ENCODE measurements at regions not wholly inside any gene's neighbourhood (a gene's known extent, or its start where the extent isn't known, plus 50 kb on each side); places are given as distances from the start of the nearest gene placed in this dataset.

DNA sequence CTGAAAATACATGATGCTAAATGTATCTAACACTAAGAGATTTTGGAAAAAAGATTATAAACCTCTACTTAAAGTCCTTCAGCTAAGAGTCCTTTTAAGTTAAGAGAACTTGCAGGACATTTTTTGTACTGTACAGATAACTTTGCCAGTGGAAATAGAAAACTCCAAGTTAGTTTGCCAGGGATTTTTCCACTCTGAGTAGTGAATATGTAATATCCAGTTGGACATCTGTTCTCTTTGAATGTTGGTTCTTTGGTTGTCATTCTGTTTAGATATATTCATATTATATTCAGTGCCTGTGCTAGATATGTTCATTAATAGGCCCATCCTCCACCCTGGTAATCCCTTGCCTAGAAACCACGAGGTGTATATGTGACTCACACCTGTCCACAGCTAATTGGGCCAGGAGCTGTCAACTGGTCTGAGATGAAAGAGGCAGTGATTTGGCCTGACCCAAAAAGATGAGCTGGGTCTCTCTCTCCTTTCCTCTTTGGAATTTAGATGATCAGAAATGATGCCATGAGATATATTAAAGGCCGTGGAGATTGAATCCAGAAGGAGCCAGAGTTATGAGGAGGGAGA lies 261.0 kb upstream of the LRIG3 start:
- Histone ChIP-seq H3K27me3 (ENCODE audit: control insufficient read depth, insufficient read depth, low read length) (no peaks in the 10 kb centered on the region; the same call in 1 of the 2 replicates), H3K27ac (ENCODE audit: low read length) (no peak overlapping the region), H3K36me3 (ENCODE audit: control insufficient read depth, insufficient read depth, low read length) (no peaks in the 10 kb centered on the region), H3K9me3 (ENCODE audit: control insufficient read depth, insufficient read depth, low read depth, low read length) (no peaks in the 10 kb centered on the region), H3K4me3 (ENCODE audit: low read depth in 2 of 2, low read length in 2 of 2) (no peak overlapping the region), H3K4me1 (ENCODE audit: control insufficient read depth, insufficient read depth, low read length) (no peaks in the 10 kb centered on the region)
- no peak for TF ChIP-seq SIN3A (IDR thresholded peaks at IDR 0.05; ENCODE audit: borderline replicate concordance, insufficient read depth, low read depth, low read length)
- ATAC-seq (no peak), DNase-seq (ENCODE audit: low read depth, low spot score) (no peak)
- no TSS peak for BruUV-seq (replicated peaks)
- in situ Hi-C loops (cut with HindIII; ENCODE audit: low pct_unique_long_range_greater_than_20kb, low sequenced_read_pairs) = no loop called here
- intact Hi-C loops (cut with micrococcal nuclease; ENCODE audit: unreplicated experiment) = no loop called here
- ChIA-PET POLR2A (no interaction called here), CTCF (no interaction called here)

DNA sequence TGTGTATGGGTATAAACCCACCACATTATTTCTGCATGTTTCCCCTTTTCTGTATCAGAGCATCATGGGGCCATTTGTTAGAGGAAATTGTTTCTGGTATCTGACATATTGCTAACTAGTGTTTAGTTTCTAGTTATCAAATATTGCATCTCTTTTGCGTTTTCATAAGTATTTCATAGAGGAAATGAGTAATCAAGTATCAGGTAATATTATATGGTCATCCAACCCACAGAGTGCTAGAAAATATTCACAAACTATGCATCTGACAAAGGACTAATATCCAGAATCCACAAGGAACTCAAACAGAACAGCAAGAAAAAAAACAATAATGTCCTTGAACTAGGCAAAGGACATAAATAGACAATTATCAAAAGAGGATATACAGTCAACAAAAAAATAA lies 258.9 kb upstream of the LRIG3 start:
- ChIA-PET CTCF (no interaction called here), POLR2A (no interaction called here)
- ATAC-seq = no peak
- intact Hi-C loops (cut with micrococcal nuclease; ENCODE audit: unreplicated experiment) = no loop called here
- H3K27me3 ChIP-seq (ENCODE audit: control insufficient read depth, insufficient read depth, low read length) = no peaks in the 10 kb centered on the region
- no peaks in the 10 kb centered on the region for H3K4me1 ChIP-seq (ENCODE audit: control insufficient read depth, insufficient read depth, low read length)
- in situ Hi-C loops (cut with HindIII; ENCODE audit: low pct_unique_long_range_greater_than_20kb, low sequenced_read_pairs) = no loop called here
- H3K36me3 ChIP-seq (ENCODE audit: control insufficient read depth, insufficient read depth, low read length) = no peaks in the 10 kb centered on the region
- TF ChIP-seq TCF7L2 (IDR thresholded peaks at IDR 0.05; ENCODE audit: low read depth, low read length) (no peak), CTCF (IDR thresholded peaks at IDR 0.05) (no peak)
- TF ChIP-seq, protein P1, sequence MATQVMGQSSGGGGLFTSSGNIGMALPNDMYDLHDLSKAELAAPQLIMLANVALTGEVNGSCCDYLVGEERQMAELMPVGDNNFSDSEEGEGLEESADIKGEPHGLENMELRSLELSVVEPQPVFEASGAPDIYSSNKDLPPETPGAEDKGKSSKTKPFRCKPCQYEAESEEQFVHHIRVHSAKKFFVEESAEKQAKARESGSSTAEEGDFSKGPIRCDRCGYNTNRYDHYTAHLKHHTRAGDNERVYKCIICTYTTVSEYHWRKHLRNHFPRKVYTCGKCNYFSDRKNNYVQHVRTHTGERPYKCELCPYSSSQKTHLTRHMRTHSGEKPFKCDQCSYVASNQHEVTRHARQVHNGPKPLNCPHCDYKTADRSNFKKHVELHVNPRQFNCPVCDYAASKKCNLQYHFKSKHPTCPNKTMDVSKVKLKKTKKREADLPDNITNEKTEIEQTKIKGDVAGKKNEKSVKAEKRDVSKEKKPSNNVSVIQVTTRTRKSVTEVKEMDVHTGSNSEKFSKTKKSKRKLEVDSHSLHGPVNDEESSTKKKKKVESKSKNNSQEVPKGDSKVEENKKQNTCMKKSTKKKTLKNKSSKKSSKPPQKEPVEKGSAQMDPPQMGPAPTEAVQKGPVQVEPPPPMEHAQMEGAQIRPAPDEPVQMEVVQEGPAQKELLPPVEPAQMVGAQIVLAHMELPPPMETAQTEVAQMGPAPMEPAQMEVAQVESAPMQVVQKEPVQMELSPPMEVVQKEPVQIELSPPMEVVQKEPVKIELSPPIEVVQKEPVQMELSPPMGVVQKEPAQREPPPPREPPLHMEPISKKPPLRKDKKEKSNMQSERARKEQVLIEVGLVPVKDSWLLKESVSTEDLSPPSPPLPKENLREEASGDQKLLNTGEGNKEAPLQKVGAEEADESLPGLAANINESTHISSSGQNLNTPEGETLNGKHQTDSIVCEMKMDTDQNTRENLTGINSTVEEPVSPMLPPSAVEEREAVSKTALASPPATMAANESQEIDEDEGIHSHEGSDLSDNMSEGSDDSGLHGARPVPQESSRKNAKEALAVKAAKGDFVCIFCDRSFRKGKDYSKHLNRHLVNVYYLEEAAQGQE (IDR thresholded peaks at IDR 0.05; ENCODE audit: insufficient read depth in 1 of 2, low read depth in 2 of 2, low read length in 1 of 2) = no peak
- H3K9me3 ChIP-seq (ENCODE audit: control insufficient read depth, insufficient read depth, low read depth, low read length) = no peaks in the 10 kb centered on the region
- BruUV-seq (replicated peaks) = no TSS peak
- H3K27ac ChIP-seq (ENCODE audit: low read length) = no peak overlapping the region
- H3K4me3 ChIP-seq (ENCODE audit: low read depth in 2 of 2, low read length in 2 of 2) = no peak overlapping the region
- DNase-seq (ENCODE audit: low read depth, low spot score) = no peak

- H3K27ac ChIP-seq (ENCODE audit: low read length) = no peak overlapping the region
- in situ Hi-C loops (cut with HindIII; ENCODE audit: low pct_unique_long_range_greater_than_20kb, low sequenced_read_pairs) = no loop called here
- CTCF ChIA-PET = interaction anchor here (0.7 kb wide), 1 partner anchor 133 kb away, joined by 3 read pairs; no protein-coding TSS in a partner anchor
- DNase-seq (ENCODE audit: low read depth, low spot score) (no peak), ATAC-seq (no peak)
- no peaks in the 10 kb centered on the region for H3K9me3 ChIP-seq (ENCODE audit: control insufficient read depth, insufficient read depth, low read depth, low read length)
- TF ChIP-seq POLR2AphosphoS5 (IDR thresholded peaks at IDR 0.05; ENCODE audit: low read depth, low read length) (no peak), TCF7L2 (IDR thresholded peaks at IDR 0.05; ENCODE audit: low read depth, low read length) (no peak), SIN3A (IDR thresholded peaks at IDR 0.05; ENCODE audit: borderline replicate concordance, insufficient read depth, low read depth, low read length) (no peak), CTCF (IDR thresholded peaks at IDR 0.05) (no peak)
- TF ChIP-seq, protein P1 (IDR thresholded peaks at IDR 0.05; ENCODE audit: insufficient read depth in 1 of 2, low read depth in 2 of 2, low read length in 1 of 2) = no peak
- no peaks in the 10 kb centered on the region for H3K36me3 ChIP-seq (ENCODE audit: control insufficient read depth, insufficient read depth, low read length)
- no peaks in the 10 kb centered on the region for H3K4me1 ChIP-seq (ENCODE audit: control insufficient read depth, insufficient read depth, low read length)
- intact Hi-C loops (cut with micrococcal nuclease; ENCODE audit: unreplicated experiment) = no loop called here
- BruUV-seq (replicated peaks) = no TSS peak
- no peaks in the 10 kb centered on the region for H3K27me3 ChIP-seq (ENCODE audit: control insufficient read depth, insufficient read depth, low read length)
- POLR2A ChIA-PET = no interaction called here
- H3K4me3 ChIP-seq (ENCODE audit: low read depth in 2 of 2, low read length in 2 of 2) = no peak overlapping the region
These were observed 253.4 kb upstream of the LRIG3 start for GRCh38 chr12:59173695-59174094.
